ENCODE measurements at regions not wholly inside any gene's neighbourhood (a gene's known extent, or its start where the extent isn't known, plus 50 kb on each side); places are given as distances from the start of the nearest gene placed in this dataset.

- intact Hi-C loops (cut with DNase I): no loop called here
- Histone ChIP-seq H3K4me3 (no peak overlapping the region), H3K27ac (no peak overlapping the region), H3K27me3 (no peaks in the 10 kb centered on the region), H3K36me3 (no peaks in the 10 kb centered on the region), H3K9me3 (no peaks in the 10 kb centered on the region), H3K4me1 (no peaks in the 10 kb centered on the region)
- no peak for TF ChIP-seq CTCF (IDR thresholded peaks at IDR 0.05)
- DNase-seq (ENCODE audit: low spot score in 2 of 2): no peak
Measured at GRCh38 chr9:86655147-86655546, 292.2 kb downstream of the GAS1 start.

GRCh38 chr9:86653466-86653865 lies 293.8 kb downstream of the GAS1 start:
- H3K27me3 ChIP-seq: no peaks in the 10 kb centered on the region
- no peak overlapping the region for H3K4me3 ChIP-seq
- H3K27ac ChIP-seq: no peak overlapping the region
- no peaks in the 10 kb centered on the region for H3K36me3 ChIP-seq
- no peak for TF ChIP-seq CTCF (IDR thresholded peaks at IDR 0.05)
- DNase-seq (ENCODE audit: low spot score in 2 of 2): no peak
- no peaks in the 10 kb centered on the region for H3K9me3 ChIP-seq
- H3K4me1 ChIP-seq: no peaks in the 10 kb centered on the region
- intact Hi-C loops (cut with DNase I): no loop called here

GRCh38 chr9:86652736-86653135 lies 294.6 kb downstream of the GAS1 start:
- no peaks in the 10 kb centered on the region for H3K36me3 ChIP-seq
- H3K27me3 ChIP-seq: no peaks in the 10 kb centered on the region
- H3K4me3 ChIP-seq: no peak overlapping the region
- intact Hi-C loops (cut with DNase I): no loop called here
- no peak for TF ChIP-seq CTCF (IDR thresholded peaks at IDR 0.05)
- no peaks in the 10 kb centered on the region for H3K9me3 ChIP-seq
- DNase-seq (ENCODE audit: low spot score in 2 of 2): no peak
- H3K4me1 ChIP-seq: no peaks in the 10 kb centered on the region
- H3K27ac ChIP-seq: no peak overlapping the region

- Histone ChIP-seq H3K9me3 (no peaks in the 10 kb centered on the region), H3K27ac (no peak overlapping the region), H3K27me3 (no peaks in the 10 kb centered on the region), H3K4me3 (no peak overlapping the region), H3K4me1 (no peaks in the 10 kb centered on the region), H3K36me3 (no peaks in the 10 kb centered on the region)
- TF ChIP-seq CTCF (IDR thresholded peaks at IDR 0.05): no peak
- DNase-seq (ENCODE audit: low spot score in 2 of 2): no peak
- intact Hi-C loops (cut with DNase I): no loop called here
Measured at GRCh38 chr9:86649913-86650312, 295.7 kb upstream of the TUT7 start.

GRCh38 chr9:86648828-86649170 lies 294.6 kb upstream of the TUT7 start:
- Histone ChIP-seq H3K27ac (no peak overlapping the region), H3K4me1 (no peaks in the 10 kb centered on the region), H3K9me3 (no peaks in the 10 kb centered on the region), H3K4me3 (no peak overlapping the region), H3K27me3 (no peaks in the 10 kb centered on the region), H3K36me3 (no peaks in the 10 kb centered on the region)
- no peak for DNase-seq (ENCODE audit: low spot score in 2 of 2)
- no peak for TF ChIP-seq CTCF (IDR thresholded peaks at IDR 0.05)
- intact Hi-C loops (cut with DNase I): no loop called here

- intact Hi-C loops (cut with DNase I): no loop called here
- no peaks in the 10 kb centered on the region for H3K9me3 ChIP-seq
- H3K4me1 ChIP-seq: no peaks in the 10 kb centered on the region
- DNase-seq (ENCODE audit: low spot score in 2 of 2): no peak
- no peak for TF ChIP-seq CTCF (IDR thresholded peaks at IDR 0.05)
- no peak overlapping the region for H3K27ac ChIP-seq
- H3K27me3 ChIP-seq: no peaks in the 10 kb centered on the region
- no peaks in the 10 kb centered on the region for H3K36me3 ChIP-seq
- no peak overlapping the region for H3K4me3 ChIP-seq
Measured at GRCh38 chr9:86648156-86648827, 294.1 kb upstream of the TUT7 start.
